ENCODE measurements at regions not wholly inside any gene's neighbourhood (a gene's known extent, or its start where the extent isn't known, plus 50 kb on each side); places are given as distances from the start of the nearest gene placed in this dataset.

GRCh38 chr4:58522765-58523382, 1412.7 kb upstream of the IGFBP7 start:
- no peak for TF ChIP-seq CTCF (conservative IDR thresholded peaks at IDR 0.05 in 1 of 2, IDR thresholded peaks at IDR 0.05 in 1 of 2; ENCODE audit: extremely low read depth in 1 of 2, insufficient read depth in 1 of 2, low read depth in 1 of 2, low read length in 2 of 2)
- no peak for TF ChIP-seq EZH2 (IDR thresholded peaks at IDR 0.05; ENCODE audit: borderline replicate concordance, low read length)
